ENCODE measurements at regions not wholly inside any gene's neighbourhood (a gene's known extent, or its start where the extent isn't known, plus 50 kb on each side); places are given as distances from the start of the nearest gene placed in this dataset.

GRCh38 chr2:198660501-198660900, 797.2 kb downstream of the SATB2 start:
- TF ChIP-seq SUZ12 (IDR thresholded peaks at IDR 0.05; ENCODE audit: extremely low read depth, insufficient read depth, insufficient read length) = no peak
- no peak for TF ChIP-seq YY1 (IDR thresholded peaks at IDR 0.05; ENCODE audit: insufficient read depth, insufficient read length)
